HEK293 (cell line): ENCODE measurements at regions not wholly inside any gene's neighbourhood (a gene's known extent, or its start where the extent isn't known, plus 50 kb on each side); places are given as distances from the start of the nearest gene placed in this dataset.

ENCODE experiments used
- CTCF ChIP-seq: fragments of 450-650 bp; formaldehyde crosslinking; IDR thresholded peaks from 2 replicates; pipeline ENCODE4 v1.5.1; 2016; ENCODE audit warnings: missing biosample characterization, missing genetic modification characterization
- KLF16 ChIP-seq: fragments of 450-650 bp; formaldehyde crosslinking; IDR thresholded peaks from 2 replicates; pipeline ENCODE4 v1.5.1; 2017; ENCODE audit warnings: missing biosample characterization, missing genetic modification characterization
- REST ChIP-seq: fragments of 450-650 bp; formaldehyde crosslinking; IDR thresholded peaks from 2 replicates; pipeline ENCODE4 v1.5.1; 2016; ENCODE audit warnings: missing biosample characterization, missing genetic modification characterization
- YY2 ChIP-seq: fragments of 450-650 bp; formaldehyde crosslinking; IDR thresholded peaks from 2 replicates; pipeline ENCODE4 v1.5.1; 2016; ENCODE audit warnings: missing biosample characterization, missing genetic modification characterization

- TF ChIP-seq YY2 (tag by site-specific recombination) (no peak), KLF16 (no peak), REST (no peak), CTCF (tag by site-specific recombination) (no peak)
Observed at GRCh38 chr2:172305066-172305465, 122.3 kb upstream of the ITGA6 start.
